ENCODE measurements at regions not wholly inside any gene's neighbourhood (a gene's known extent, or its start where the extent isn't known, plus 50 kb on each side); places are given as distances from the start of the nearest gene placed in this dataset.

GRCh38 chr17:54536306-54536705 is 364.3 kb upstream of the TOM1L1 start:
- TF ChIP-seq POLR2A (IDR thresholded peaks at IDR 0.05; ENCODE audit: low read depth, low read length) (no peak), POLR2AphosphoS5 (IDR thresholded peaks at IDR 0.05; ENCODE audit: low read depth, low read length) (no peak), TAF1 (IDR thresholded peaks at IDR 0.05; ENCODE audit: borderline replicate concordance, low read depth, low read length) (no peak)

All from GM12892 (cell line).